Femur (tissue), 1 donor: ENCODE measurements at regions not wholly inside any gene's neighbourhood (a gene's known extent, or its start where the extent isn't known, plus 50 kb on each side); places are given as distances from the start of the nearest gene placed in this dataset.

Experiments used
- DNase-seq: peaks from one replicate; pipeline ENCODE4 v3.0.0-alpha.2; 2017

DNA sequence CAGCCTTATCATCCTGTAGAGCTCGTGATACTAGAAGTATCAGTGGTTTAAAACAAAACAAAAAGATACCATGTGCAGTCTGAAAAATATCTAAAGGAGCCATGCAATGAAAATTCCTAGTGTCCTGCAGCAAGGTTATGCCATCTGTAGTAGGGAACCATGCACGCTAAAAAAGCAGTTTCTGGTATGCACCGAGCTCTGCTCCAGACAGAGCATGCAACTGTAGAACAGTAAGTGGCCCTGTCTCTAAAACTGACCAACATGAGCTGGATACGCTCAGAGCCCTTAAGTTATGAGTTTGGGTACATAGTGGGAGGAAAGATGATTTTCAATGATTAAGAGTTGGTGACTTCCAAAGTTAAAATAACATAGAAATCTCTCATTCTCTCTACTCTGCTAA, 159.3 kb upstream of the ADAMTS5 start:
- DNase-seq: no peak

DNA sequence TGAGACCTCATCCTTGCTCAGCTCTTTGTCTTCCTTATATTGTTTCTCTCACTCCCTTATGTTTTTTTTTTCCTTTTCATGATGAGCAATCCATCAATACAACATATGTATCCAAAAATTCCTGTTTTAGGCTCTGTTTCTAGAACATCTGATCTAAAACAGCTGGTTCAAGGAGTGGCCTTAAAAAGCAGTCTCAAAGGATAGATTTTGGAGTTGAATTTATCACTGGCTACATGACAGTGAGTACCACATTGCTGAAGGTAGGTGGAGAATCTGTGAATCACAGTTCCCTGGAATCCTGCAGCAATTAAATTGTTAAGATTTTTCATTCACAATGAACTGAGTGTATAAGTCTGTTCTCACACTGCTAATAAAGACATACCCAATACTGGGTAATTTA, 155.8 kb upstream of the ADAMTS5 start:
- DNase-seq: no peak

- no peak for DNase-seq
These were observed 147.2 kb upstream of the ADAMTS5 start for GRCh38 chr21:27114111-27114510.

DNA sequence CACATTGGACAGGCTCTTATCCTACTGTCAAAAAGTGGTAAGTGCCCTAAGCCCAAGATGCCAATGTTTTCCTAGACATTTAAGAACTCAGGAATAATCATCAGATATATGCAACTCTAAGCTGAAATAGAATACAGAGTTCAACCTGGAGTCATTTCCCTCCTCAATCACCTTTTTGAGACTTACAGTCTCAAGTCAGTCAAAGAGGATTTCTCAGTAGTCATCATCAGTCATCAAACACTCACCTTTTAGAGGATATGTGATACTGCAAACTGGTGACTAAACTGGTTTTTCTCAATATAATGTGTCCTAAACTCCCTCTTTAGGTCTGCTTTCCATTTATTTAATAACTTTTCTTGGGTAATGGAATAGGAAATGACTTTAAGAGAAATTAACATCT, 145.3 kb upstream of the ADAMTS5 start:
- no peak for DNase-seq

DNA sequence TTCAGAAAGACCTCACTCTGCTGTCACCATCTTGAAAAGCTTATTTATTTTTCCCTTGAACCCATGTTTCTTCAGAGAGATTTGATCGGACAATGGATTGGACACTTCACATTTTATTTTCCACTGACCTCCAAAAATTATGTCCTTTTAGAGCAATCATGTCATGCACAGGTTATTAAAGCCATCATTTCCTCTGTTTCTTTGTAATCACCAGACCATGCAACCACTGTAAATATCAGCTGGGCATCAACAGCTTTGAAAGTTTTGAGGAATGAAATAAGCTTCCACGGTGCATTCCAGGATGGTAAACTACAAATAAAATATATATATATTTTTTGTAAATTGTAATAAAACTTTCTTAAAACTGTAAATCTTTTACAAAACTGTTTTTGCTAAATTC, 144.1 kb upstream of the ADAMTS5 start:
- DNase-seq: no peak

DNA sequence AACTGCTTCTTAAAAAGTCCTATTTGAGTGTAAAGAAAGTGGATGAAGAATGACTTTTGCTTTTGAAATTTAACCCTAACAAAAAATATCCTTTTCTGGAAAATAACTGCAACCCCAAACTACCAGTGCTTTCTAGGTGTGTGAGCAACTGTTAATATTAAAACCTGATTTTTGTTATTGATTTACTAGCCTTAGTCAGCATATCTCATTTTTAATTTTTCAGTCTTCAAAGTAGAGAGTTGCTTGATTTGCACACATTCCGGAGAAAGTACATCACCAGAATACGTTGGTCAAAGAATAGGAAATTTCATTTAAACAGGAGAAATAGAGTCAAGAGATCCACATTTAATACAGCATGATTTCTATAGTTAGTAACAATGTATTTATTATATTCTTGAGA, 141.8 kb upstream of the ADAMTS5 start:
- DNase-seq: no peak

DNA sequence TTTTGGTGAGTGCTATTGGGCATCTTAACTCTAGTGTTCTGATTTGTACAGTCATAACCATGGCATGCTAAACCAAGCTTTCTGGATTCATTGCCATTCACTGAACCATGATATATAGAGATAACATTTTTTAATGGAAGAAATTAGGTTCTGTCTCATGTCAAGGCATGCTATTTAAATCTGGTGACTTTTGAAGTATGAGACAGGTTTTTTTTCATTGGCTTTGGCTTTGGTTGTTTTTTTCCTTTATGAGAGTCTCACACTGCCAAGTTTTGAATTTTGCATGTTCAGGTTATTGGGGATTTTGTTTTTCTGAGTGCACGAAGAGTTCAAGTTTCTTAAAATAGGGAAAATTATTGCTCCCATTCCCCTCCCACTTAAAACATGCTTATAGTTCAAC, 141.3 kb upstream of the ADAMTS5 start:
- DNase-seq: no peak

DNA sequence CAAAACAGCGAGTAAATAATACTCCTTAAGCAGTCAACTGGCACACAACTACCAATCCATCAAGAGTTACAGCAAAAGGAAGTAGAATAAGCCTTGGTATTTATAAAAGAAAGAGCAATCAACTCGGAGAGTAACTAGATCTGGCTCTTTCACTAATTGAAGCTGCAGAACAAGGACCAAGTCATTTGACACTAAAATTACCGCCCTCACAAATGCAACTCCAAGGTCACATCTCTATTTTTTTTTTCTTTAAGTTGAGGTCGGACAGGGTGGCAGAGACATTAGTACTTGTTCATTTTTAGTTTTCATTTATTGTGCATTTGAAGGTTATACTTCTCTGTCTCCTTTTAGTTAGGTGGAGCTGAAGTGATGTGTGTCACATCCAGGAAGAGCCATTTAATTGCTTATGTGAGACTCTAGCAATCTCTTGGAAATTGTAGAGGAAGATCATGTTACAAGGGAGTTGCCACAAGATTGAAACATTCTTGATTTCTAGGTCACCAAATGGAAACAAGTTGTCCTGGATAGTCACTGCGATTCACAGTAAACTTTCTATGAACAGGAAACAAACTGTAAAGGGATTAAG, 138.1 kb upstream of the ADAMTS5 start:
- no peak for DNase-seq

GRCh38 chr21:27103768-27104167, 136.9 kb upstream of the ADAMTS5 start:
- DNase-seq: no peak

- no peak for DNase-seq
These were observed 134.6 kb upstream of the ADAMTS5 start for GRCh38 chr21:27101523-27101922.

DNA sequence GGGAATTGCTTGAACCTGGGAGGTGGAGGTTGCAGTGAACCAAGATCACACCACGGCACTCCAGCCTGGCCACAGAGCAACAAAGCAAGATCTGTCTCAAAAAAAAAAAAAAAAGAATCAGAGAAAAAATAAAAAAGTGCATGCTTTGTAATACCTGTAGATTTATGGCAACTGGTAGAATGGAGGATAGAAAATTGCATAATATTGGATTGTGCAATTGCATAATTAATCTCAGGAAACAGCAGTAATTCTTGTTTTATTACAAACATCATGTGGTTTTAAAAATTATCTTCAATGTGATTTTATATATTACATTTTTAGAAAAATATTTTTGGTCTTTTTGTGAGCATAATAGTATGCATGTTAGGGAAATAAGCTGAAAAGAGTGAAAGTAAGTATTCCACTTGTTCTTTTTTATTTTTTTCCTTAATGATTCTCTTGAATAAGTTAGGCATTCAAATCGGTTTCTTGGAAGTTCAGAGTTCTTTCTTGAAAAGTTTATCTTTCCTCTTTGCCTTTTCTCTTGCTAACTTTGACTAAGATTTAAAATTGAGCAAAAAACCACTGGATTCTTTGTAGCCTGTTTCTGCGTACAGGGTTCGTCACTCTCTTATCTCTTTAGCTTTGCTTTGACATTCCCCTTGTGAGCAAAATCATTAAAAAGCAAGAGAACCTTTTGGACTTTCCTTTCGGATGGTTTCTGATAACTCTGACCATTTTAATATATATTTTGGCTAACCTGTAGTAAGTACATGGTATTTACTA, 127.5 kb upstream of the ADAMTS5 start:
- DNase-seq: no peak

GRCh38 chr21:27086630-27087029, 119.7 kb upstream of the ADAMTS5 start:
- no peak for DNase-seq

GRCh38 chr21:27086186-27086585, 119.3 kb upstream of the ADAMTS5 start:
- no peak for DNase-seq

- no peak for DNase-seq
These were observed 118.5 kb upstream of the ADAMTS5 start for GRCh38 chr21:27085387-27085786.

DNA sequence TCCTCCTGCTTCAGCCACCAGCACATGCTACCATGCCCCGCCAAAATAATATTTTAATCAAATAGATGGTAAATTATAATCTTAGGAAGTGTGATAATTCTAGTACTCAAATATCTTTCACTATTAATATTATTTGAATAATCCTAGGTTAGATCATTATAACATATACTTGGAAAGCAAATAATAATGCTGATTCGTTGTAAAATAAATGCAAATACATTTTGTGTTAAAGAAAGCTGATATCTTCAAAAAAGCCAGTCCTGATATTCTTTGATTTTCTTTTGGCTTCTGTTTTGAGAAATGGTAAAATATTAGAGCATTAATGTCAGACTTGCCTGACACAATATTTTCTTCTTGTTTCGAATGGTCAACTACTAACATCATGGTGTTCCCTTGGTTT, 116.3 kb upstream of the ADAMTS5 start:
- DNase-seq: no peak

GRCh38 chr21:27082431-27083010, 115.6 kb upstream of the ADAMTS5 start:
- DNase-seq: no peak

GRCh38 chr21:27079636-27080240, 112.8 kb upstream of the ADAMTS5 start:
- no peak for DNase-seq

- DNase-seq: no peak
These were observed 112.0 kb upstream of the ADAMTS5 start for GRCh38 chr21:27078915-27079314.

DNA sequence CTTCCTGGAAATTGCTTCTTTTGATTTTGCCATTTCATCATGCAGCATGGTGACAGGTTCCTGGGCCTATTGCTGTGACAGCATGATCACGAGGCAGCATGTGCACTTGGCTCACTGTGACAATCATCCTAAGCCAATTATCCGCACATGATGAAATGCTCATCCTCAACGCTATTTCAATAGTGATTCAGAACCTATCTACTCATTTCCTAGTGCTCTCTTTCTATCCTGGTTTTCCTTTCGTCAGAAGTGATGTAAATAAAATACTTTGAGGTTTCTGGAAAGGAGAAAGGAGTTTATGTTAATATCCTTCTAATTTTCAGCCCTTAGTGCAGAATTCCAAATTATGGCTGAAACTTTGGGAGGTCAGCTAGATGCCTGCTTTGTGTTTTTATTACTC, 110.6 kb upstream of the ADAMTS5 start:
- no peak for DNase-seq

GRCh38 chr21:27076025-27076424, 109.1 kb upstream of the ADAMTS5 start:
- no peak for DNase-seq

DNA sequence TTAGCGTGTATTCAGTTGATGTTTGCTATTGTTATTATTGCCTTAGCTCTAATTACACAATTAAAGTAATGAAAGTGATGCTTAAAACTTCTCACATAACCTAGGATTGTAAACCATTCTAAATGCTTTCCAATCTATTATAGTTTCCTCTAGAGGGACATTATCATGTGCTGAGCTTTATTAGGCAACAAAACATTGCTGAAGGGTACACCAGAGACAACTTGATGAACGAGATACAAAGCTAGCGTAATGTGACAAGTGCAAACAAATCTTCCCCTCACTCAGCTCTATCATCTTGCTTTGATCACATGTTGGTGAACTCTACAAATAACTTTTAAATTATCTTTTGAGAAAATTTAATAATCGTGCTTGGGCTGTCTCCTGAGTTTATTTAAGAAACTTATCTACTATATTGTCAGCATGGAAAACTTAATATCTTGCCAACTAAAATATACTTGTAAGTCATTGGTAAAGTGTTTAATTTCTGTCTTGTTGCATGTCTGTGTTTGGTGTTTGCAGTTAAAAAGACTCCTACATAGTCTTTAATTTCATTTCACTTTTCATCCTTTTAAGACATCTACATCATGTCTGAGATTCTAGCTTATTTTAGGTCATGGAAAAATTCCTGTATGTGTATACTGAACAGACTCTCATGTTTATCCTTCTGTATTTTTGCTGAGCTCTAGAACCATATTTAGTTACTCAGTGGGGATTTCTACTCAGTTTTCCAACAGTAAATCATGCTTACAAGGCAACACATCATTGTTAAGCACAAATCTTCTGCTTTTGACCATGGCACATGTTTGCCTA, 104.2 kb upstream of the ADAMTS5 start:
- DNase-seq: no peak

- DNase-seq: no peak
These were observed 101.9 kb upstream of the ADAMTS5 start for GRCh38 chr21:27068811-27069210.

GRCh38 chr21:27067226-27067625, 100.3 kb upstream of the ADAMTS5 start:
- no peak for DNase-seq
